ENCODE measurements at regions not wholly inside any gene's neighbourhood (a gene's known extent, or its start where the extent isn't known, plus 50 kb on each side); places are given as distances from the start of the nearest gene placed in this dataset.
"Not testable (repeated sequence)": the region's sequence is repeated elsewhere in the genome, so short reads cannot be mapped to it uniquely, and the experiment has no call there.

DNA sequence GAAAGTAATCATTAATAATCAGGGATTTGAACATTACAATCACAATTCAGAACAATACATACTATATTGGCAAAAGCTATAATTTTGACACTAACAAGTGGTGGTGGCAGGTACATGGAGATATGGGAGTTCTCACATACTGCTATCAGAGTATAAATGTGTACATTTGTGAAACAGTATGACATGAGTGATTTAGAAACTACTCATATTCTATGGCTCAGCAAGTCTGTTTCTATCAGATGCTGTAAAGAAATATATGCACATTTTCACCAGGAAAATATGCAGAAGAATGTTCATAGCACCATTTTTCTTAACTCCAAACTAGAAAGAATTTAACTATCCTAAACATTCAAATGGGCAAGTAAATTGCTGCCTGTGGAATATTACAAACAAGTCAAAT, 620.0 kb downstream of the SH2D4B start:
- Histone ChIP-seq H3K4me3 (no peak overlapping the region), H3K27ac (no peak overlapping the region)

- Histone ChIP-seq H3K27ac (no peak overlapping the region), H3K4me3 (no peak overlapping the region)
Measured at GRCh38 chr10:81177651-81178244, 640.0 kb downstream of the SH2D4B start.

DNA sequence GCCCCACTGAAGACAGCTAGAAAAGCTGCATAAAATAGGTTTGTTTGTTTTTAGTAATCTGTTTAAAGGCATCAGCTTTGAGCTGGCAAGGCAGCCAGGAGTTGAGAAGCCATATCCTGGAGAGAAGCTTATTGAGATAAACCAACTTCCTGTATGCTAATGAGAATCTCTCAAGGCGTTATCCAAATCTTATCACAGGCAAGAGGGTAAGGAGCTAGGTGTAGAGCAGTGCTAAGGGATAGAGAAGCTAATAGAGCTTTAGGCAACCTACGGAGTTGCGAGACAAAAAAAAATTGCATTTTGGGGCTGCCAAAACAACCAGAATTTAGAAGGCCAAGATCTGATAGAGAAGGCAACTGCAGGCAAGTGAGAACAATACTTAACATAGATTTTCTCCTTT, 641.6 kb downstream of the SH2D4B start:
- Histone ChIP-seq H3K4me3 (no peak overlapping the region), H3K27ac (no peak overlapping the region)

DNA sequence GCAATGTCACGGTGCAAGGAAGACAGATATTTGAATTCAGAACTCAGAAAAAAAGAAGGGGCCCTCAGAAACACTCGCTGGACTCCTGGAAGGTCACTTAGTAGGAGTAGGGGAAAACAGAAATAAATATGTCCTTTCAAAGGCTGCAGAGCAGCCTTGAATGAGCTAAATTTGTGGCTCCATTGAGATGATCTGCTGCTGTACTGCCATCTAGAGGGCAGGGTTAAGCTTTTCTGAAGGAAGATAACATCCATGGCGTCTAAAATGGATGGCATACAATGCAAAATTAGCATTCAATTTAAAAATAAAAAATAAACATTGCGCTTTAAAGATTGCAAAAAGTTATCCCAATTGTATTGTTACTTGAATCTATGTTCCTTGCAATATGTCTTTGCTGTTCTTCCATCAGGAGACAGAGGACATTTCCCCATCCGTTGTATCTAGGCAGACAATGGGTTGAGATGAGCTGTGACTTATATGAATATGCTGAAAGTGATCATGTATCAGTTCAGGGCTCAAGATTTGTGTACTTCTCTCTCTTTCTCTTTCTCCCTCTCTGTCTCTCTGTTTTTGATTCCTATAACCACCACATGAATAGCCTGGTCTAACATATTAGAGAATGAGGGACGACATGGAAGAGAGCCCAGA, 642.2 kb downstream of the SH2D4B start:
- no peak overlapping the region for H3K27ac ChIP-seq
- H3K4me3 ChIP-seq = no peak overlapping the region

DNA sequence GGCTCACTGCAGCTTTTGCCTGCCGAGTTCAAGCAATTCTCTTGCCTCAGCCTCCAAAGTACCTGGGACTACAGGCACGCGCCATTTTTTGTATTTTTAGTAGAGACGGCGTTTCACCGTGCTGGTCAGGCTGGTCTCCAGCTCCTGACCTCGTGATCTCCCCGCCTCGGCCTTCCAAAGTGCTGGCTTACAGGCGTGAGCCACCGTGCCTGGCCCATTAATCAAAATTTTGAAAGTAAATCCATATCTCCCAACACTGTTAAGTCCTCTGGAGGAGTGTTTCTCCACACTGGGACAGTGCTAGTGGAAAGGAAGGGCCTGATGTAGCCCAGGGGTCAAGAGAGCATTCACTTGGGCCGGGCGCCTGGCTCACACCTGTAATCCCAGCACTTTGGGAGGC, 644.6 kb downstream of the SH2D4B start:
- no peak overlapping the region for H3K27ac ChIP-seq
- H3K4me3 ChIP-seq = no peak overlapping the region

DNA sequence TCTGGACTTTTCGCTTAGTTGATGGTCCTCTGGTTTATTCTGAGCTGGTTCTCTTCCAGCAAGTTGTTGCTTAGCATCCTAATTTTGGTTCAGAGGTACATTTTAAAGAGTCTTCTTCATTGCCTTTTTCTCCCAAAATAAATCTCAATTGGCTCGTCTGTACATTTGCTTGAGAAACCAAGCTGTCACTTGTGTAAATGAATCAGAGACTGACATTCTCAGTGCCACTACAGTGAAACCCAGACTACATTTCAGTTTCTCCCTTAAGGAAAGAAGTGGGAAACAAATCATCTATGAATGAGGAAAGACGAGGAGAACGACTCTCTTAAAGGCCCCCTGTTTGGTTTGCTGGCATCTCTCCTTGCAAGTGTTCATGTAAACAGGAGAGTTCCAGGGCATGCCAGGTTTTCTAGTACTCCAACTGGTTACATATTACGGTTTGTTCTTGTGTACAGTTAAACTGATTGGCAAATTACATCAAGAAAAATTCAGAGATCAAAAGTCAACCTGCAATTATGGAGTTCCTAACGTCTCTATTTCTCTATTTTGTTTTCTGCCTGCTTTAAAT, 654.6 kb downstream of the SH2D4B start:
- no peak overlapping the region for H3K4me3 ChIP-seq
- H3K27ac ChIP-seq = no peak overlapping the region

GRCh38 chr10:81200801-81201200, 663.1 kb downstream of the SH2D4B start:
- Histone ChIP-seq H3K27ac (no peak overlapping the region), H3K4me3 (no peak overlapping the region)

DNA sequence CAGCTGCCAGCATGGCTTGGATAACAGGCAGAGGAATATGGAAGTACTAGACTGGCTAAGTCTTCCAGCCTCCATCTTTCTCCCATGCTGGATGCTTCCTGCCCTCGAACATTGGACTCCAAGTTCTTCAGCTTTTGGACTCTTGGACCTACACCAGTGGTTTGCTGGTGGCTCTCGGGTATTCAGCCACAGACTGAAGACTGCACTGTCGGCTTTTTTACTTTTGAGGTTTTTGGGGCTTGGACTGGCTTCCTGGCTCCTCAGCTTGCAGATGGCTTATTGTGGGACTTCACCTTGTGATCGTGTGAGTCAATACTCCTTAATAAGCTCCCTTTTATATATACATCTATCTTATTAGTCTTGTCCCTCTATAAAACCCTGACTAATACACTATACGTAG, 667.6 kb upstream of the NRG3 start:
- not testable (repeated sequence) for H3K4me3 ChIP-seq, H3K27ac ChIP-seq

GRCh38 chr10:81213370-81213769, 661.6 kb upstream of the NRG3 start:
- no peak overlapping the region for H3K4me3 ChIP-seq
- H3K27ac ChIP-seq = no peak overlapping the region

GRCh38 chr10:81215498-81215897, 659.5 kb upstream of the NRG3 start:
- Histone ChIP-seq H3K4me3 (no peak overlapping the region), H3K27ac (no peak overlapping the region)

- H3K27ac ChIP-seq = no peak overlapping the region
- H3K4me3 ChIP-seq = no peak overlapping the region
Measured at GRCh38 chr10:81216949-81217348, 658.0 kb upstream of the NRG3 start.

- Histone ChIP-seq H3K4me3 (no peak overlapping the region), H3K27ac (no peak overlapping the region)
Measured at GRCh38 chr10:81218307-81218706, 656.7 kb upstream of the NRG3 start.

DNA sequence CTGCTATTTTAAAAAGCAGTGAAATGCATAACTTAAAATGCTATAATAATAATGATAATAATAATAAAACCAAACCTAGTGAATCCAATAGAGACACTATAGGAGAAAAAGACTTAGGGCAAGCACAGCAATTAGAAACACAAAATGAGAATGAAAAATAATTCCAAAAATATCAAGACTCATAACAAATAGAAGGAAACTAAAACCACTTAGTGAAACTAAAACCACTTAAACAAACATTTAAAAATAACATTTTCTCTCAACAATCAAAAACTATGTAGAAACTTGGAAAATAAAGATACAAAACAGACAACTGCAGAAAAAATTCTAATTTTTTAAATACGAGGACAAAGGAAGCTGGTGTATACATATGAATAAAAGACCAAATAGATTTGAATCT, 655.2 kb upstream of the NRG3 start:
- Histone ChIP-seq H3K27ac (no peak overlapping the region), H3K4me3 (no peak overlapping the region)

DNA sequence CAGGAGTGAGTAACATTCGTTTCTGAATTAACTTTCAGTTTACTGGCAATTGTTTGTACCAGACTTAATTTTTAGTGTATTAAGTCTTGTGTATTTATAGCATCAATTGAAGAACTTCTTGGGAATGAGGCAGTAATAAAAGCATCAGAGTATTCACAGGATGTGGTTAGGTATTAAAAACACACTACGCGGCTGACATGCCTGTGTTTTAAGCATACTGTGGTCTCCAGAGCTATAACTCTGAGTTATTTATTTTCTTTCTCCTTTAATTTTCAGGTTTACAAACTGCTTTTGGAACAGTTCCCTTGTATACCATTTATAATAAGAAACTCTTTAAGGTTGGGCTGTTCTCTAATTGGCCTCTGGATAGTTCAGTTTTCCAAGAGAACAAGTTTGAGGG, 626.1 kb upstream of the NRG3 start:
- H3K27ac ChIP-seq = no peak overlapping the region

GRCh38 chr10:81251457-81252115, 623.4 kb upstream of the NRG3 start:
- H3K4me3 ChIP-seq = no peak overlapping the region
- no peak overlapping the region for H3K27ac ChIP-seq

More for the DNA sequence above, 626.1 kb upstream of the NRG3 start:
- no peak overlapping the region for H3K4me3 ChIP-seq

DNA sequence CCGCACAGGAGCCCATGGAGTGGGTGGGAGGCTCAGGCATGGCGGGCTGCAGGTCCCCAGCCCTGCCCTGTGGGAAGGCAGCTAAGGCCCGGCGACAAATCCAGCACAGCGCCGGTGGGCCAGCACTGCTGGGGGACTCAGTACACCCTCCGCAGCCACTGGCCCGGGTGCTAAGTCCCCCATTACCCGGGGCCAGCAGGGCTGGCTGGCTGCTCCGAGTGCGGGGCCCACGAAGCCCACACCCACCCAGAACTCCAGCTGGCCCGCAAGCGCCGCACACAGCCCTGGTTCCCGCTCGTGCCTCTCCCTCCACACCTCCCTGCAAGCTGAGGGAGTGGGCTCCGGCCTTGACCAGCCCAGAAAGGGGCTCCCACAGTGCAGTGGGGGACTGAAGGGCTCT, 610.0 kb upstream of the NRG3 start:
- H3K27ac ChIP-seq, H3K4me3 ChIP-seq: not testable (repeated sequence)

DNA sequence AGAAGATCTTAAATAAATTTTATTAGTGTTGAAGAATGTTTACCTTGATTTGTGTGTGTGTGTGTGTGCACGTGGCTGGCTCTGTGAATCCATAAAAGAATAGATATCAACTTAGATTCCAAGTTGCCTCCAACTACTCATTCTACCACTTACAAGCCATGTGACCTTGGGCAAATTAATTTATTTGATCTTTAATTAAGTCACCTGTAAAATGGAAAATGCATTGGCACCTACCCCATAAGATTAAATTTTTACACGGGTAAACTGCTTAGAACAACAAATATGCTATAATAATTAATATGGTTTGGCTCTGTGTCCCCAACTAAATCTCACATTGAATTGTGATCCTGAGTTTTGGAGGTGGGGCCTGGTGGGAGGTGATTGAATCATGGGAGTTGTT, 604.9 kb upstream of the NRG3 start:
- Histone ChIP-seq H3K27ac (no peak overlapping the region), H3K4me3 (no peak overlapping the region)

- H3K4me3 ChIP-seq = no peak overlapping the region
- H3K27ac ChIP-seq = no peak overlapping the region
Measured at GRCh38 chr10:81280497-81281479, 594.2 kb upstream of the NRG3 start.

DNA sequence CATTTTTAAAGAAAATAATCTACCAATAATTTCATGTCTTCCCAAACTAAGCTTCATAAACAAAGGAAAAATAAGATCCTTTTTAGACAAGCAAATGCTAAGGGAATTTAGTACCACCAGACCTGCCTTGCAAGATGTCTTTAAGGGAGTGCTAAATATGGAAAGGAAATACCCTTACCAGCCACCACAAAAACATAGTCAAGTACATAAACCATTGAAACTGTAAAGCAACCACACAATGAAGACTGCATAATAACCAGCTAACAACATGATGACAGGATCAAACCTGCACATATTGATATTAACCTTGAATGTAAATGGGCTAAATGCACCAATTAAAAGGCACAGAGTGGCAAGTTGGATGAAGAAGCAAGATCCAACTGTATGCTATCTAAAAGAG, 586.5 kb upstream of the NRG3 start:
- Histone ChIP-seq H3K27ac (no peak overlapping the region), H3K4me3 (no peak overlapping the region)

DNA sequence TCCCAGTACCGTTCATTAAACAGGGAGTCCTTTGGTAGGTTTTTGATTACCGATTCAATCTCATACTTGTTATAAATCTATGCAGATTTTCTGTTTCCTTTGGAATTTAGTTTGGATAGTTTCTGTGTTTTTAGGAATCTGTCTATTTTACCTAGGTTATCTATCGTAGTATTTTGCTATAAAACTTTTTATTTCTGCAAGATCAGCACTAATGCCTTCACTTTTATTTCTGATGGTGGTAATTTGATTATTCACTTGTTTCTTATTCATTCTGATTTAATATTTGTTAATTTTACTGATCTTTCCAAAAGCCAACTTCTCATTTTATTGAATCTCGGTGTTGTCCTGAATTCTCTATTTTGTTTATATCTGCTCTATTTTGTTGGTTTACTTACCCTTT, 577.7 kb upstream of the NRG3 start:
- Histone ChIP-seq H3K4me3 (no peak overlapping the region), H3K27ac (no peak overlapping the region)

Data from skin epidermis (tissue), 12 donors.